H9 (cell line): ENCODE measurements at regions not wholly inside any gene's neighbourhood (a gene's known extent, or its start where the extent isn't known, plus 50 kb on each side); places are given as distances from the start of the nearest gene placed in this dataset.

ENCODE experiments used
- DNase-seq: peaks from one replicate; pipeline ENCODE4 v3.0.0-alpha.2; 2017
- H2AFZ ChIP-seq: one replicate; pipeline ENCODE4 v1.6.1; 2013; ENCODE audit warnings: mild to moderate bottlenecking, low read length, control low read depth, moderate library complexity
- H2AK5ac ChIP-seq: 2 replicates; pipeline ENCODE4 v1.6.1; 2013; ENCODE audit warnings: low read length, control low read depth, mixed read lengths; ENCODE audit not compliant: insufficient read length
- H2BK120ac ChIP-seq: one replicate; pipeline ENCODE4 v1.6.1; 2013; ENCODE audit warnings: low read depth, mild to moderate bottlenecking, low read length, control low read depth, inconsistent platforms; ENCODE audit not compliant: poor library complexity, severe bottlenecking
- H2BK12ac ChIP-seq: 2 replicates; pipeline ENCODE4 v1.6.1; 2013; ENCODE audit warnings: low read length, control low read depth, mixed read lengths, low read depth; ENCODE audit not compliant: insufficient read length
- H2BK15ac ChIP-seq: 2 replicates; pipeline ENCODE4 v1.6.1; 2013; ENCODE audit warnings: low read depth, low read length, control low read depth
- H2BK20ac ChIP-seq: one replicate; pipeline ENCODE4 v1.6.1; 2013; ENCODE audit warnings: low read depth, mild to moderate bottlenecking, low read length, control low read depth, inconsistent platforms; ENCODE audit not compliant: poor library complexity, severe bottlenecking
- H2BK5ac ChIP-seq: 2 replicates; pipeline ENCODE4 v1.6.1; 2013; ENCODE audit warnings: low read length, control low read depth, mixed read lengths; ENCODE audit not compliant: insufficient read length
- H3K14ac ChIP-seq: 2 replicates; pipeline ENCODE4 v1.6.1; 2013; ENCODE audit warnings: low read length, control low read depth; ENCODE audit not compliant: insufficient read depth
- H3K18ac ChIP-seq: 2 replicates; pipeline ENCODE4 v1.6.1; 2013; ENCODE audit warnings: low read depth, mild to moderate bottlenecking, mixed read lengths, low read length, control low read depth; ENCODE audit not compliant: insufficient read length
- H3K23ac ChIP-seq: 2 replicates; pipeline ENCODE4 v1.6.1; 2013; ENCODE audit warnings: low read length, control low read depth, mixed read lengths, low read depth; ENCODE audit not compliant: insufficient read length
- H3K23me2 ChIP-seq: 2 replicates; pipeline ENCODE4 v1.6.1; 2013; ENCODE audit warnings: low read depth, mild to moderate bottlenecking, mixed read lengths, low read length, control low read depth; ENCODE audit not compliant: insufficient read length, poor library complexity, severe bottlenecking
- H3K27ac ChIP-seq: 2 replicates; pipeline ENCODE4 v1.5.1; 2013; ENCODE audit warnings: low read length, control low read depth, mixed read lengths, low read depth; ENCODE audit not compliant: insufficient read length
- H3K27me3 ChIP-seq: 2 replicates; pipeline ENCODE4 v1.6.1; 2013; ENCODE audit warnings: low read length, control low read depth, inconsistent platforms; ENCODE audit not compliant: insufficient read depth
- H3K4ac ChIP-seq: 2 replicates; pipeline ENCODE4 v1.6.1; 2013; ENCODE audit warnings: low read depth, mild to moderate bottlenecking, control low read depth, inconsistent platforms, low read length, moderate library complexity
- H3K4me1 ChIP-seq: 2 replicates; pipeline ENCODE4 v1.6.1; 2013; ENCODE audit warnings: low read length, control low read depth, inconsistent platforms; ENCODE audit not compliant: insufficient read depth
- H3K4me2 ChIP-seq: 2 replicates; pipeline ENCODE4 v1.6.1; 2013; ENCODE audit warnings: low read length, control low read depth, mixed read lengths; ENCODE audit not compliant: insufficient read length, insufficient read depth
- H3K56ac ChIP-seq: 2 replicates; pipeline ENCODE4 v1.6.1; 2013; ENCODE audit warnings: low read depth, mild to moderate bottlenecking, mixed read lengths, low read length, control low read depth; ENCODE audit not compliant: insufficient read length
- H3K79me1 ChIP-seq: 2 replicates; pipeline ENCODE4 v1.6.1; 2013; ENCODE audit warnings: low read depth, mild to moderate bottlenecking, moderate library complexity, low read length, control low read depth, inconsistent platforms; ENCODE audit not compliant: insufficient read depth, poor library complexity, severe bottlenecking
- H3K79me2 ChIP-seq: 2 replicates; pipeline ENCODE4 v1.6.1; 2013; ENCODE audit warnings: low read length, control low read depth, inconsistent platforms; ENCODE audit not compliant: insufficient read depth
- H3K9ac ChIP-seq: 2 replicates; pipeline ENCODE4 v1.6.1; 2013; ENCODE audit warnings: low read length, control low read depth, mixed read lengths; ENCODE audit not compliant: insufficient read length; ENCODE audit errors: extremely low read depth
- H3K9me3 ChIP-seq: one replicate; pipeline ENCODE4 v1.6.1; 2013; ENCODE audit warnings: low read depth, low read length, inconsistent platforms; ENCODE audit not compliant: control insufficient read depth
- H3T11ph ChIP-seq: one replicate; pipeline ENCODE4 v1.6.1; 2013; ENCODE audit warnings: mild to moderate bottlenecking, low read length, control low read depth, inconsistent platforms
- H4K20me1 ChIP-seq: one replicate; pipeline ENCODE4 v1.6.1; 2013; ENCODE audit not compliant: control insufficient read depth, insufficient read length, insufficient read depth
- H4K5ac ChIP-seq: 2 replicates; pipeline ENCODE4 v1.6.1; 2013; ENCODE audit warnings: low read depth, mild to moderate bottlenecking, mixed read lengths, low read length, control low read depth; ENCODE audit not compliant: insufficient read length
- H4K8ac ChIP-seq: replicated peaks from 2 replicates; pipeline ENCODE4 v1.6.1; 2013; ENCODE audit warnings: low read length, control low read depth, mixed read lengths, low read depth; ENCODE audit not compliant: insufficient read length
- H4K91ac ChIP-seq: 2 replicates; pipeline ENCODE4 v1.6.1; 2013; ENCODE audit warnings: low read depth, mild to moderate bottlenecking, moderate library complexity, mixed read lengths, low read length, control low read depth; ENCODE audit not compliant: insufficient read length
- H3K27ac Mint-ChIP-seq, 3 experiments: 2 replicates in 2 of 3; 3 replicates in 1 of 3; pipeline ENCODE4 v1.8.0; 2020 to 2021; ENCODE audit warnings: mixed read lengths in 3 of 3, mild to moderate bottlenecking in 1 of 3, moderate library complexity in 1 of 3
- H3K27me3 Mint-ChIP-seq: 2 replicates; pipeline ENCODE4 v1.8.0; 2021; ENCODE audit warnings: low read depth, mild to moderate bottlenecking, moderate library complexity, mixed read lengths
- H3K36me3 Mint-ChIP-seq, 3 experiments: 2 replicates in 2 of 3; 3 replicates in 1 of 3; pipeline ENCODE4 v1.8.0; 2020 to 2021; ENCODE audit warnings: low read depth in 3 of 3, mixed read lengths in 3 of 3; ENCODE audit not compliant: insufficient read depth in 1 of 3
- H3K4me1 Mint-ChIP-seq, 2 experiments: 2 replicates each; pipeline ENCODE4 v1.8.0; 2020; ENCODE audit warnings: mixed read lengths in 2 of 2
- H3K4me3 Mint-ChIP-seq, 2 experiments: 2 replicates in 1 of 2; 3 replicates in 1 of 2; pipeline ENCODE4 v1.8.0; 2020 to 2021; ENCODE audit warnings: mild to moderate bottlenecking in 2 of 2, mixed read lengths in 2 of 2, moderate library complexity in 1 of 2
- H3K9me3 Mint-ChIP-seq, 2 experiments: 2 replicates in 1 of 2; 3 replicates in 1 of 2; pipeline ENCODE4 v1.8.0; 2020; ENCODE audit warnings: mild to moderate bottlenecking in 2 of 2, mixed read lengths in 2 of 2, moderate library complexity in 1 of 2
- WGBS: extraction: QIAGEN DNeasy Blood & Tissue Kit; methylation state at CpG from one replicate; pipeline ENCODE4 v1.1.7; 2013; ENCODE audit warnings: missing lambda C conversion rate, low lambda C conversion rate, mixed read lengths; ENCODE audit not compliant: insufficient read length; ENCODE audit errors: extremely low coverage; 5-methylcytosine and 5-hydroxymethylcytosine counted together
- TF ChIP-seq, protein P1 (sequence below): fragments of 200-600 bp; sonication (generic); conservative IDR thresholded peaks from 3 replicates; pipeline ENCODE4 v1.8.0; 2021; ENCODE audit warnings: antibody characterized with exemption, mild to moderate bottlenecking

GRCh38 chr17:36862116-36862920 is 75.0 kb upstream of the LHX1 start:
- H3K23me2 ChIP-seq, result no peaks in the 10 kb centered on the region
- no peaks in the 10 kb centered on the region for H3K9me3 Mint-ChIP-seq
- H2AK5ac ChIP-seq, result no peak overlapping the region
- DNase-seq, result no peak
- no peak overlapping the region for H2BK15ac ChIP-seq
- H3K79me1 ChIP-seq, result no peaks in the 10 kb centered on the region
- peaks cover 6% of the 10 kb centered on the region for H3K27me3 Mint-ChIP-seq
- peaks cover 7 to 34% of the 10 kb centered on the region in 2 experiments for H3K4me1 Mint-ChIP-seq
- H3K56ac ChIP-seq, result no peak overlapping the region
- H3K4me3 Mint-ChIP-seq, result no peak overlapping the region
- H4K8ac ChIP-seq, result no peak overlapping the region
- no peaks in the 10 kb centered on the region for H3K4me1 ChIP-seq
- no peaks in the 10 kb centered on the region for H4K20me1 ChIP-seq
- no peaks in the 10 kb centered on the region for H3K79me2 ChIP-seq
- H3K9ac ChIP-seq, result no peak overlapping the region
- no peak overlapping the region for H2AFZ ChIP-seq
- TF ChIP-seq, protein P1, sequence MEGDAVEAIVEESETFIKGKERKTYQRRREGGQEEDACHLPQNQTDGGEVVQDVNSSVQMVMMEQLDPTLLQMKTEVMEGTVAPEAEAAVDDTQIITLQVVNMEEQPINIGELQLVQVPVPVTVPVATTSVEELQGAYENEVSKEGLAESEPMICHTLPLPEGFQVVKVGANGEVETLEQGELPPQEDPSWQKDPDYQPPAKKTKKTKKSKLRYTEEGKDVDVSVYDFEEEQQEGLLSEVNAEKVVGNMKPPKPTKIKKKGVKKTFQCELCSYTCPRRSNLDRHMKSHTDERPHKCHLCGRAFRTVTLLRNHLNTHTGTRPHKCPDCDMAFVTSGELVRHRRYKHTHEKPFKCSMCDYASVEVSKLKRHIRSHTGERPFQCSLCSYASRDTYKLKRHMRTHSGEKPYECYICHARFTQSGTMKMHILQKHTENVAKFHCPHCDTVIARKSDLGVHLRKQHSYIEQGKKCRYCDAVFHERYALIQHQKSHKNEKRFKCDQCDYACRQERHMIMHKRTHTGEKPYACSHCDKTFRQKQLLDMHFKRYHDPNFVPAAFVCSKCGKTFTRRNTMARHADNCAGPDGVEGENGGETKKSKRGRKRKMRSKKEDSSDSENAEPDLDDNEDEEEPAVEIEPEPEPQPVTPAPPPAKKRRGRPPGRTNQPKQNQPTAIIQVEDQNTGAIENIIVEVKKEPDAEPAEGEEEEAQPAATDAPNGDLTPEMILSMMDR, result no peak
- no peak overlapping the region for H3T11ph ChIP-seq
- no peaks in the 10 kb centered on the region for H3K36me3 Mint-ChIP-seq
- H3K9me3 ChIP-seq, result no peaks in the 10 kb centered on the region
- H3K23ac ChIP-seq, result no peak overlapping the region
- H3K14ac ChIP-seq, result no peak overlapping the region
- H2BK5ac ChIP-seq, result no peak overlapping the region
- no peak overlapping the region for H4K91ac ChIP-seq
- no peaks in the 10 kb centered on the region for H3K27me3 ChIP-seq
- no peak overlapping the region for H4K5ac ChIP-seq
- H2BK12ac ChIP-seq, result no peak overlapping the region
- WGBS, result no CpG with 5 or more reads among the region's 14 CpGs
- H2BK120ac ChIP-seq, result no peak overlapping the region
- no peak overlapping the region for H3K27ac Mint-ChIP-seq
- H3K18ac ChIP-seq, result no peak overlapping the region
- H3K4ac ChIP-seq, result no peak overlapping the region
- H2BK20ac ChIP-seq, result no peak overlapping the region
- H3K27ac ChIP-seq, result no peak overlapping the region
- H3K4me2 ChIP-seq, result no peak overlapping the region
